HFFc6 (cell line): ENCODE measurements at regions not wholly inside any gene's neighbourhood (a gene's known extent, or its start where the extent isn't known, plus 50 kb on each side); places are given as distances from the start of the nearest gene placed in this dataset.

ENCODE experiments used
- DNase-seq: peaks from one replicate; pipeline ENCODE4 v3.0.0-alpha.2; 2018
- H3K27ac Mint-ChIP-seq: 2 replicates; pipeline ENCODE4 v1.8.0; 2020; ENCODE audit warnings: mild to moderate bottlenecking, mixed read lengths
- H3K27me3 Mint-ChIP-seq: 2 replicates; pipeline ENCODE4 v1.8.0; 2021; ENCODE audit warnings: mild to moderate bottlenecking, moderate library complexity, mixed read lengths; ENCODE audit not compliant: insufficient read depth
- H3K36me3 Mint-ChIP-seq: 2 replicates; pipeline ENCODE4 v1.8.0; 2021; ENCODE audit warnings: low read depth, mixed read lengths
- H3K4me1 Mint-ChIP-seq: 2 replicates; pipeline ENCODE4 v1.8.0; 2020; ENCODE audit warnings: low read depth, mixed read lengths
- H3K4me3 Mint-ChIP-seq: 2 replicates; pipeline ENCODE4 v1.8.0; 2020; ENCODE audit warnings: mild to moderate bottlenecking, moderate library complexity, mixed read lengths
- H3K9me3 Mint-ChIP-seq: 2 replicates; pipeline ENCODE4 v1.8.0; 2020; ENCODE audit warnings: mild to moderate bottlenecking, mixed read lengths
- CTCF ChIP-seq: fragments of 200-600 bp; sonication (generic); IDR thresholded peaks from 2 replicates; pipeline ENCODE4 v1.5.0; 2021; ENCODE audit warnings: antibody characterized with exemption, mild to moderate bottlenecking

GRCh38 chr10:36188461-36188860 lies 546.4 kb upstream of the FZD8 start:
- DNase-seq: no peak
- H3K4me1 Mint-ChIP-seq: no peaks in the 10 kb centered on the region
- no peak overlapping the region for H3K4me3 Mint-ChIP-seq
- H3K27ac Mint-ChIP-seq: no peak overlapping the region
- no peak for TF ChIP-seq CTCF
- H3K36me3 Mint-ChIP-seq: 0 out of 2 replicates have a peak, but pooled peaks cover 5% of the 10 kb centered on the region
- peaks cover 37% of the 10 kb centered on the region for H3K9me3 Mint-ChIP-seq
- peaks cover 2% of the 10 kb centered on the region; the same call in 1 of the 2 replicates for H3K27me3 Mint-ChIP-seq

GRCh38 chr10:36188080-36188453 lies 546.0 kb upstream of the FZD8 start:
- DNase-seq: no peak
- Mint-ChIP-seq H3K36me3 (0 out of 2 replicates have a peak, but pooled peaks cover 5% of the 10 kb centered on the region), H3K27me3 (peaks cover 2% of the 10 kb centered on the region; the same call in 1 of the 2 replicates), H3K4me3 (no peak overlapping the region), H3K4me1 (no peaks in the 10 kb centered on the region), H3K27ac (no peak overlapping the region), H3K9me3 (peaks cover 37% of the 10 kb centered on the region)
- TF ChIP-seq CTCF: no peak

- no peak for DNase-seq
- Mint-ChIP-seq H3K4me1 (no peaks in the 10 kb centered on the region), H3K27me3 (peaks cover 2% of the 10 kb centered on the region; the same call in 1 of the 2 replicates), H3K27ac (no peak overlapping the region), H3K36me3 (0 out of 2 replicates have a peak, but pooled peaks cover 5% of the 10 kb centered on the region), H3K4me3 (no peak overlapping the region), H3K9me3 (peaks cover 34% of the 10 kb centered on the region)
- no peak for TF ChIP-seq CTCF
Observed at GRCh38 chr10:36187380-36188079, 545.4 kb upstream of the FZD8 start.

- Mint-ChIP-seq H3K27ac (no peak overlapping the region), H3K4me1 (no peaks in the 10 kb centered on the region), H3K36me3 (0 out of 2 replicates have a peak, but pooled peaks cover 5% of the 10 kb centered on the region), H3K4me3 (no peak overlapping the region), H3K9me3 (peaks cover 22% of the 10 kb centered on the region), H3K27me3 (peaks cover 2% of the 10 kb centered on the region; the same call in 1 of the 2 replicates)
- DNase-seq: no peak
- TF ChIP-seq CTCF: no peak
Observed at GRCh38 chr10:36185097-36185496, 543.0 kb upstream of the FZD8 start.

- Mint-ChIP-seq H3K9me3 (peaks cover 17% of the 10 kb centered on the region), H3K4me1 (no peaks in the 10 kb centered on the region), H3K4me3 (no peak overlapping the region), H3K27me3 (no peaks in the 10 kb centered on the region), H3K27ac (no peak overlapping the region), H3K36me3 (0 out of 2 replicates have a peak, but pooled peaks cover 5% of the 10 kb centered on the region)
- no peak for TF ChIP-seq CTCF
- no peak for DNase-seq
Observed at GRCh38 chr10:36183726-36184125, 541.6 kb upstream of the FZD8 start.
